NOMO-1 treated with DMSO at 0.1 percent for 48 hours (cell line): ENCODE measurements at regions not wholly inside any gene's neighbourhood (a gene's known extent, or its start where the extent isn't known, plus 50 kb on each side); places are given as distances from the start of the nearest gene placed in this dataset.

ENCODE experiments used
- DNase-seq: peaks from one replicate; lab custom pipeline; 2025; ENCODE audit not compliant: unreplicated experiment; lab: John Stamatoyannopoulos, UW

GRCh38 chr18:79608999-79609461 lies 70.6 kb upstream of the CTDP1 start:
- no peak for DNase-seq

- DNase-seq = no peak
Measured at GRCh38 chr18:79609841-79610281, 69.7 kb upstream of the CTDP1 start.

GRCh38 chr18:79610461-79611039 lies 69.1 kb upstream of the CTDP1 start:
- DNase-seq = no peak

- no peak for DNase-seq
Measured at GRCh38 chr18:79611040-79611681, 68.4 kb upstream of the CTDP1 start.

GRCh38 chr18:79612291-79613108 lies 67.1 kb upstream of the CTDP1 start:
- DNase-seq = no peak

- no peak for DNase-seq
Measured at GRCh38 chr18:79613186-79613931, 66.2 kb upstream of the CTDP1 start.

- DNase-seq = no peak
Measured at GRCh38 chr18:79614211-79614955, 65.2 kb upstream of the CTDP1 start.

GRCh38 chr18:79615091-79615490 lies 64.5 kb upstream of the CTDP1 start:
- DNase-seq = no peak

GRCh38 chr18:79615586-79615985 lies 64.0 kb upstream of the CTDP1 start:
- no peak for DNase-seq

GRCh38 chr18:79616651-79617510 lies 62.7 kb upstream of the CTDP1 start:
- DNase-seq = no peak

- DNase-seq = no peak
Measured at GRCh38 chr18:79617511-79618500, 61.8 kb upstream of the CTDP1 start.

GRCh38 chr18:79620576-79621165 lies 58.9 kb upstream of the CTDP1 start:
- no peak for DNase-seq

- no peak for DNase-seq
Measured at GRCh38 chr18:79621501-79621900, 58.1 kb upstream of the CTDP1 start.

- no peak for DNase-seq
Measured at GRCh38 chr18:79622004-79622403, 57.6 kb upstream of the CTDP1 start.

GRCh38 chr18:79624356-79625170 lies 55.0 kb upstream of the CTDP1 start:
- DNase-seq = peak; percentile 61

GRCh38 chr18:79625195-79625923 lies 54.2 kb upstream of the CTDP1 start:
- peak; percentile 96 for DNase-seq
